Stimulated activated naive CD8-positive, alpha-beta T cell treated with anti-CD3 and anti-CD28 coated beads, Interleukin-15, Interleukin-2, amounts not matched to agents 100 U/mL and 50 U/mL, for 24 hours (primary cell): ENCODE measurements at regions not wholly inside any gene's neighbourhood (a gene's known extent, or its start where the extent isn't known, plus 50 kb on each side); places are given as distances from the start of the nearest gene placed in this dataset.
"Not testable (repeated sequence)": the region's sequence is repeated elsewhere in the genome, so short reads cannot be mapped to it uniquely, and the experiment has no call there.

Source experiments
- ATAC-seq: fragments of 150-1000 bp; cut with Tn5 transposase; one replicate; pipeline ENCODE4 v1.10.0; 2021
- DNase-seq: peaks from one replicate; pipeline ENCODE4 v3.0.0; 2021

DNA sequence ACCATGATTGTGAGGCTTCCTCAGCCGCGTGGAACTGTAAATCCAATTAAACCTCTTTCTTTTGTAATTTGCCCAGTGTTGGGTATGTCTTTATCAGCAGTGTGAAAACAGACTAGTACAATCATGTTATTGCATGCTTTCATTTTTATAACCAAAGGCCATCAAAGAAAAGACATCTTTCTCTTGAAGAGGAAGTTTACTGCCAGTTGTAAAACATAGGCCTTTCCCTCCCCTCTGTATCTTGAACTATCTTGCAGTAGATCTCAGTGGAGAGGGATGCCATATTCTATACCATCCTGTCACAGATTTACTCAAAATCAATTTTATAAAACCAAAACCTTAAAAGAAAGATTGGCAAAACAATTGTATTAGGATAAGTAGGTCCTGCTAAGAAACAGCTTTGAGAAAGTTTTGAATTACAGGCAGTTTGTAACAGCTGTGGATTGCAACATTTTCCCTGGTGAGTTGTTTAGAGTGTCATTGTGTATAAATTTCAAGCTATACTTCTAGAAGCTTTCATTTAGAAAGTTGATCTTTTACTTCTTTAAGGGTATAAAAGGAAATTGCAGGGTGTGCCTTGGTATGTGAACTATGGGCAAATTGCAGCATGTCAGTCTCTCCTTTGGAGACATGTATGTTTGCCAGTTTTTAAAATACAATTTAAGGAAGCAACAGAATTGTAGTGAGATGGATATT, 128.0 kb downstream of the ATP23 start:
- ATAC-seq = no peak
- DNase-seq = no peak

DNA sequence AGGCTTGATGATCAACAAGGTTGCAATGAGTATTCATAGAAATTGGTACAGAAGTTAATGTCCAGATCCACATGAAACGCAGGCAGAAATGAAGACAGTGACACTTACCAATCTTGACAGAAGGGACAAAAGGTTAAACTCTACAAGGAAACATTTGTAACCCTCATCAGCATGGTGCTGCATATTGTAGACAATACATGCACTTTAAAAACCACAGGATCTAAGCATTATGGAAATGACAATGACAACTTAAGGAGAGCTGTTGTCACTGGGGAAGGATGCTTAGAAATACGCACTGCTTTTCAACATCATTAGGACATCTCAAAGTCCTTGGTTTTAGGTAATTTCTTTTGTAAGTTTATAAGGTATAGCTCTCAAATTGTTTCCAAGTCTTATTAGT, 130.6 kb downstream of the ATP23 start:
- ATAC-seq (no peak), DNase-seq (no peak)

DNA sequence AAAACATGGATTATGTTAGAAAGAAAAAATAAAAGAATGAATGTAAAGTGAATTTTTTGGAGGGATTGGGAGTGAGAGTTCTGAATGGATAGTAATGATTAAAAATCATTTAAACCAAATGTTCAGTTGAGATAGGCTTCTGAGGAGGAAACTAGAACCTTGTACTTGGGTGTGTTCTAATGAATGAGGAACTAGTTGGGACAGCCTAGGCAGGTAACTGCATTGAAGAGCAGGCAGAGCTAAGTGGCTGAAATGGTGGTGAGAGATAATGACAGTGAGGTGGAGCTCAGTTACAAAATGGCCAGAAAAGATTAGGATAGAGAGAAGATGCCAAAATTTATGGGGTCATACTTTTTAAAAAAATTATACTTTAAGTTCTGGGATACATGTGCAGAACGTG, 132.9 kb downstream of the ATP23 start:
- no peak for DNase-seq
- no peak for ATAC-seq

DNA sequence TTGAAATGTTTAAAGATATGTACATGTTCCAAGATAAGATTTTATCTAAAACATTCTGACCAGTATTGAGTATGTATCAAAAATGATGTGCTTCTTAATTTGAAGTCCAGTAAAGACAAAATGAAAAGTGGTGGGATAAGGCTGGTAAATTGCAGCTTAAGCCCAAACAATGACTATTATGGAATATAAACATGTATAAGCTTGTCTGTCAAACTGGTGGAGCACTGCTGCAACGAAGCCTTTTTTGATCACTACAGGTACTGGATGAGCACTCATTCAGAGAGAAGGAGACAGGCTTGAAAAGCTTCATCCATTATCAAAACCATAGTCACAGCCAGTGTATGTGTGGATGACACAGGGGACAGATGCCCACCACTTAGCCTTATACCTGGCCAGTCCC, 138.4 kb downstream of the ATP23 start:
- ATAC-seq = no peak
- no peak for DNase-seq

DNA sequence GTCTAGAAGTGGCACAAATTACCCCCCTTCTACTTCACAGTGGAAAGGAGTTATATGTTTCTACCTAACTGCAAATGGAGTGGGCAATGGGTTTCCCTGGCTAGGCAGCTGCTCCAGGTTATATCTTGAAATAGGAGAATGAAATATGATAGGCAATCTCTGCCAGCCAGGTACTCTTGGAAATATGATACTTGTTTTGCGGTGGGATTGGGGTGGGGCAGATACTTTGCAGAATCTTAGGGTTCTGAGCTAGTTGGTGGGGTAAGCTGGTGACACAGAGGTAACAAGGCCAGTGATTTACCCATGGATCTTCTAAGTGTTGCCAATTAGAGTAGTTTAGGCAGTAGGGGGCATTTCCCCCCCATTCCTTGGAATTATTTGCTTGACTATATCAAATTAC, 140.1 kb downstream of the ATP23 start:
- ATAC-seq (no peak), DNase-seq (no peak)

DNA sequence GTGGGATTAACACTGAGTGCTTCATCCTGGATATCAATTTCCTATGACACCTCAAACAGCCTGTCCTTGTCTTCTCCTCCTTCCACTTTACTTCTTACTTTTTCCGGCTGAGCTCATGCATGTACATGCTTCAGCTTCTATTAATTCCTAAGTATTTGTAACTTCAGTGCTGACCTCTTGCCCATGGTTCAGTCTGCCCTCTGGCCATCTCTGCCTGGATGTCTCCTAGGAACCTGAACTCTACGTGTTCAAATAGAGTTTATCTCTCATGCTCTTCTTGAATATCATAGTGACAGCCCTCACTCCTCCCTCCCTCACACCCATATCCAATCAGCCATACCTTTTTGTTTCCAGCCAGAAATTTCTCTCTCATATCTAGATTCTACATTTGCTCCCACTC, 141.6 kb downstream of the ATP23 start:
- DNase-seq = no peak
- ATAC-seq = no peak

DNA sequence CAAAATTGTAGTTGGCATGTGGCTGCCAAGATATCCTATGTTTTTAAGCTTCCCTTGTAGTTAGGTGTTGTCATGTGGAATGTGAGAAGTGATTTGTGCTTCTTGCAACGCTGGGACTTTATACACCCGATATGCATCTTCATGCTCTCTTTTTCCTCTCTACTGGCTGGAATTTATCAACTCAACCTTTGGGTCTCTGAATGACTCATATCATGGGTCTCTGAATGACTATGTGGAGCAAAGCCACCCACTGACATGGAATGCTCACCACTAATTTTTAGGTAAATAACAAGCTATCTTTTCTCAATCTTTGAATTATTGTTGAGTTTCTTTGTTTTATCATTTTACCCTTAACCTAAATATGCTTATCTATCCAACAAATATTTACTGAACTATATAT, 144.6 kb downstream of the ATP23 start:
- ATAC-seq (no peak), DNase-seq (no peak)

DNA sequence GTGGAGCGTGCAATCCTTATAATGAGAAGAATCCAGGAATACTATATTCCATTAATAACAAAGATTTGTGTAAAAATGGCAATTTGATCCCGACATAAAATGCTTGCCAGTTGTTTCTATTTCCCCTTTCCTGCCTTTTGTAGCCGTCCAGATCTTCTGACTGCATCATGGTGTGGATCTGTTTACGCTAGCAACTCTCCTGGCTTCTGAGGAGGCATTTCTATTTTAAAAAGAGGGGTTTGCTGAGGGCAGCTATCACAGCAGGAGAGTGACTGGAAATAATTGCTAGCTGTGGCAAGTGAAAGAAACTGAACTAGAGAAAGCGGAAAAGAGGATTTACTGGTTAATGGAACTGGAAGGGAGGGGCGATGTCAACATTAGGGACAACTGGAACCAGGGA, 145.6 kb downstream of the ATP23 start:
- ATAC-seq (no peak), DNase-seq (no peak)

DNA sequence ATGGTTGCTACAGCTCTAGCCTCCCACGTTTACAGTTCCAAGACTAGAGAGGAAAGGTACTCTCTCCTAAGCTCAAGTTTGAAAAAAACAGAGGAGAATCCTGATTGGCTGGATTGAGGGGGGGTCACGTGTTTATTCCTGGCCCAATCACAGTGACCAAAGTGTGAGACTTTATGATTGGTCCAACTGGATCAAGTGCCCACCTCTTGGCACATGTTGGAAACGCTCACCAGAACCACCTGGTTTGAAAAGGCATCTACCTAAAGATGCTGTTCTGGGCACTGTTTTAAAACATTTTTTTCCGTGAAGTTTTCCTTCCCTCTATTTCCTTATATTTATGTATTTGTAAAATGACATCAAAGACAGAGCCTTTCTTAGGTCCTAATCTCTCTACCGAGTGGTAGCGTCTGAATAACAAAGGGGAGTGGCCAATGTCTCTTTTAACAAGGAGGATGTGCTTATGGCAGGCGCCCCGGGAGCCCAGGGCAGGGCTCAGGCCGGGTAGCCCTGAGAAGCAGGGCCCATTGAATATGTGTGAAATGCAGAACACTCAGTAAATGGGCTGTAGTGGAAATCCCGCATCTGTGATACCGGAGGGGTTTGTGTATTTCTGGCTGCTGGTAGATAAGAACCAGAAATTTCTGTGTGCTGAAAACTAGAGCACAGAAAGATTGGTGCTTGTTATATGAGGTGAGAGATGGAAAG, 146.2 kb downstream of the ATP23 start:
- no peak for ATAC-seq

DNA sequence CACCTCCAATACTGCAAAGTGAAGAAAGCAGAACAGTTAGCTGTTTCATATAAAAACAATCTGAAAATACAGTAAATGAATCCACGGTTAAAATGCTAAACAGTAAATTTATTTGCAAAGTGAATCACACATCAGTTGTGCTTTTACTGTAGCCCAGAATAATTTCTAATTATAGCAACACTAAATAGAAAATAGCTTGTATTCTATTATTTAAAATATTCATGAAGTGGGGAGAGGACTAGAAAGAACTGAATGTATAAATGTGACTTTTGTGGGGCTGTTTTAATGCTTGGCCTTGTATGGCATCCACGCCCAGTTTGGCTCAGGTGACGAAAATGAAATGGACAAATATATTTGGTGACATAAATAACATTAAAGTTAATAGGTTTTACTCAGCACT, 148.2 kb downstream of the ATP23 start:
- DNase-seq (no peak), ATAC-seq (no peak)

More for the DNA sequence above, 146.2 kb downstream of the ATP23 start:
- no peak for DNase-seq

DNA sequence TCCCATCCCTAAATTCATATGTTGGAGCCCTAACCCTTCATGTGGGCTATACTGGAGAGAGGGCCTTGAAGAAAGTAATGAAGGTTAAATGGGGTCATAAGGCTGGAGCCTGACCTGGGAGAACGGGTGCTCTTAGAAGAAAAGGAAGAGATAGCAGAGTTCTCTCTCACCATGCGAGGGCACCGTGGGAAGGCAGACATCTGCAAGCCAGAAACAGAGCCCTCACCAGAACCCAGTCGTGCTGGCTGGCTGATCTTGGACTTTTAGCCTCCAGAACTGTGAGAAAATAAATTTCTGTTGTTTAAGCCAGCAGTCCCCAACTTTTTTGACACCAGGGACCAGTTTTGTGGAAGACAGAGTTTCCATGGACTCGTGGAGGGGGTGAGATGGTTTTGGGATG, 149.3 kb downstream of the ATP23 start:
- DNase-seq (no peak), ATAC-seq (no peak)

DNA sequence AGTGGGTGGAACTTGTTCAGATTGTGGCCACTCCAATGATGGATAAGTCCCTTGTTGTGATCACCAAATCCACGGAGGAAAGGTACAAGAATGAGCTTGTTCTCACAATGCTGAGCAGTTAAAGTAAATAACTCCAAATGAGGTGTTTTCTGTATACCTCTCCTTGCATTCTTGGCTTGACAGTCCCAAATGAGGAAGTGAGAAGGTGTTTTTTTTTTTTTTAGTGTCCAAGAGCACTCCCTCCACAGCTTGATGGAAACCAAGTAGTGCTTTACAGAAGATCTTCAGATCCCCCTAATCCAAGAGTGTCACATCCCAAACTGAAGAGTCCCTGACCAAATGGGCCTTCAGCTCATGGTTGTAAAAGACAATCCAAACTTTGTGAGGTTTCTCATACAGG, 153.6 kb downstream of the ATP23 start:
- DNase-seq (no peak), ATAC-seq (no peak)

DNA sequence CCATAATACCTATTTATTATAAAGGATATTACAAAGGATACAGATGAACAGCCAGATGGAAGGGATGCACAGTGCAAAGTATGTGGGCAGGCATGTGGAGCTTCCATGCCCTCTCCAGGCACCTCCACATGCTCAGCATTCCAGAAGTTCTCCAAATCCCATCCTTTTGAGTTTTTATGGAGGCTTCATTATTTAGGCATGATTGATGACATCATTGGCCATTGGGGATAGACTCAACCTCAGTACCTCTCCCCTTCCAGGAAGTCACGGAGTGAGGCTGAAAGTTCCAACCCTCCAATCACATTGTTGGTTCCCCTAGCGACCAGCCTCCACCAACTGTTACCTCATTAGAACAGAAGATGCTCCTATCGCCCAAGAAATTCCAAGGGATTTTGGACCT, 156.4 kb downstream of the ATP23 start:
- ATAC-seq (no peak), DNase-seq (no peak)

DNA sequence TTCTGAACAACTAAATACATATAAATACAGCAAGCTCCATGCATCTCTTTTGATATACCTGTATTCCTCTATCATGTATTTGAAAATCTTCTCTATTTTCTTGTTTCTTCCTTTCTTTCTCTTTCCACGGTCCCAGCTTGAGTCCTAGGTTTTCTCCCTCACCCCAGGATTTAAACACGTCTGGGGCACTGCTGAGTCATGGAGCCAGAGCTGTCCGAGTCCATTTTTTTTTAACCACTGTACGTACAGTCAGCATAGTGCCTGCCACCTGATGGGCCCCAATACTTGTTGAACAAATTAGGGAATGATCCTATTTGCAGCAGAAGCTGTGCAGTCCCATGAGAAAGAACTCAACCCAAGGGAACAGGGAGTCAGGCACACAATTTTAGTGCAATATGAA, 158.1 kb downstream of the ATP23 start:
- ATAC-seq (no peak), DNase-seq (no peak)

DNA sequence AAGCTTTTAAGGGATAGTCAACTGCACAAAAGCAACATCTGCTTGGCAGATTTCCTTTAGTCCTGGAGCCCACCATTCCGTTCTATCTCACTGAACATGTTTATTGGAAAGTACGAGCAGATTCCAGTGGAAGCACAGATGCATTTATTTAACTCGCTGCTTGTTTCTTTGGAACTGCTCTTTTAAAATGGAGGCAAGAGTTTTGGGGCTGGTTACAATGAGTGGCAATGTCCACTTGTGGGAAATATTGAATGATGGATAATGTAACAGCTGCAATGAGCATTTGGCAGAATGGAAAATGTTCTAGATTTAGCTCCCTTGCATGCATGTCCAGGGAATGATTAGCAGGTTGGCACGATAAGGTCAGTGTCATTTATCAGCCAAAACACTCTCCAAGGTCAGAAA, 163.0 kb downstream of the ATP23 start:
- ATAC-seq (no peak), DNase-seq (no peak)

DNA sequence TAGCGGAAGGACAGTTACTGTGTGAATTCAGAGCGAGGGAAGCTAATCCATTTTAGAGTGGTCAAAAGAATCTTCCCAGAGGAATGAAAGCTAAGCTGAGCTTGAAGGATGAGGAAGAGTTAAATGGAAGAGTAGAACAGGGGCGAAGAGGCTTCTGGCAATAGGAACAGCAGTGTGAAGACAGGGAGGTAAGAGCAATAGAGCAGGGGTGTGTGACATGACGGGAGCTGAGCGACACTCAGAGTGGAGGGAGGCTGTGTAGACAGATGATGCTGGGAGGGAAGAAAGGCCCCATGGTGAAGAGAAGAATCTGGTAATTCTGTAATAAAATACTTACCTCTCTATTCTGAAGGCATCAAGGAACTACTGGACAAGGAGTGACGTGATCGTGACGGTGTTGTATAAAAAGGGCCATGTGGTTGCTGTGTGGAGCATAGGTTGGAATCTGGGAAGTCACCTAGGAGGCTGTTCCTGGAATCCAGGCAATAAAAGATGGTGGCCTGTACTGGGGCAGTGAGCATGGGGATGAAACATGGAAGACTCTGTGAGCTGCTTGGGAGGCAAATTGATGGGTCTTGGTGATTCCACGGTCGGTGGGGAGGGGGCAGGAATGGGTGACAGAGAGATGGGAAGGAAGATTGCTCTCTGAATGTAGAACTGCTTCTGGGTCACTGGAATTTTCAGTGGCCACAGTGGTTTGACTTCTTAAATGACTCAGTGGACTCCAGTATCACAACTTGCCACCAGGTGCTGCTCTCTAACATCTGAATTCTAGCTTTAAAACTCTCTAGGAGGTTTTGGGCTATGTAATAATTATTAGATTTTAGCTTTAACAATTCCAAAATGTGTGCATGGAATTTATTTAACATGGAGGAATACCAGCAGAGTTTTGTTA, 164.1 kb downstream of the ATP23 start:
- no peak for DNase-seq
- no peak for ATAC-seq

DNA sequence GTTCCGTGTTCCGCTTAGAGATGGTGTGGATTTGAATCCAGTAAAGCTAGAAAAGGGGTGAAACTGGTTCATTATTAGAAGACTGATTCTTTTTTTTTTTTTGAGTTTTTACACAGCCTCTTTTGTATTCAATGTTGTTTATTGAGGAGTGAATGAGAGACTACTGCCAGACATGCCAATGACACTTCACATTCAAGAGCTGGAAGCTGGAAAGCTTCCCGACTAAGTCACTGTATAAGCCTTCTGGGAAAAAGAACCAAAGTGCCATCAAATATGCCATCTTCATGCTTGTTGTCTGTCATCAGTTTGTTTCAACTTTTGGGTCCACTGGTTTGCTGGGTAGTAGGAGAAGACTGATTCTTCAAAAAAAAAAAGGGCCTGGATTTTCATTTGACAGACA, 164.8 kb downstream of the ATP23 start:
- DNase-seq = no peak
- ATAC-seq = no peak

DNA sequence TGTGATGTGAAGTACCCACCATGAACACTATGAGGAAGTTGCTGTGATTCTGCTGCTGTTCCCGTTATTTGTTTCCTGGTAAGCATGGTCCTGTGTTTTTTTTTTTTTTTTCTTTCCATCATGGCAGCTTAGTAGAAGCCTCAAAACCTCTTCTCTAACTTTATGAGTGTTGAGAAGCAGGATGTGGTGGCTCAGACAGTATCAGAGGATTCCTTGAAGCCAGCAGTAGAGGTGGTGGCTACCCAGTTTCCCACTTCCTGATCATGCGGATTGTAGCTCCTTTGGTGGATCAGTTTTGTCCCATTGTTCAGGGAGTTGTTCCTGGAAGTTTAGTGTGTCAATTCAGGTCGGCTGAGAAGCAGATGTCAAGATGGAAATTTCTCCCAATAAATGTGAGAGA, 175.8 kb downstream of the ATP23 start:
- no peak for DNase-seq
- no peak for ATAC-seq

DNA sequence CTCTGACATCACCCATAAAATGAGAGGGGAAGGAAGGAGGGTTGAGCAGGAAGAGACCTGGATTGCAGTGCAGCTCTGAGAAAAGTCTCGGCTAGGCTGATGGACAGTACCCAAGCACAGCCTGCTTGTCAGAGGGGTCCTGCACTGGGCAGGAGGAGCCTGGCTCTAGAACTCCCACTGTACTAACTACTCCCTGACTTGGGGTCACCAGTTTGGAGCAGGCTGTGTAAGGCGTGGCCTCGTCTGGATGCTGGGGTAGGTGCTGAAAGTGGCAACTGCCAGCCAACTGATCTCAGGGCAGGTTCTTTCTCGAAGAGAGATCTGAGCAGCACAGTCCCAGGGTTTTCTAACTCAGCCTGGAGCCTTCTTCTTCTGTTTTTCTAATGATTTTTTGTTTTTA, 176.3 kb downstream of the ATP23 start:
- DNase-seq (no peak), ATAC-seq (no peak)

DNA sequence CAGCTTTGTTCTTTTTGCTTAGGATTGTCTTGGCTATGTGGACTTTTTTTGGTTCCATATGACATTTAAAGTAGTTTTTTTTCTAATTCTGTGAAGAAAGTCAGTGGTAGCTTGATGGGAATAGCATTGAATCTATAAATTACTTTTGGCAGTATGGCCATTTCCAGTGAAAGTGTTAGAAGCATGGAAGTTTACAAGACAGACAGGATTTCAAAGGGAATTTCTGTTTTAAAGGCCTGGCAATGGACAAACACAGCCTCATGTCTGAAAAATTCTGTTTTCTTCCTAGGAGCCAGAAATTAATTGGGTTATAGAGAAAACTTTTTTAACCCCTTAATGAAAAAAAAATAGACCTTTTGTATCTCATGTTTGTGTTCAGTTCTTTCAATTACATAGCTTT, 184.4 kb downstream of the ATP23 start:
- not testable (repeated sequence) for DNase-seq, ATAC-seq

DNA sequence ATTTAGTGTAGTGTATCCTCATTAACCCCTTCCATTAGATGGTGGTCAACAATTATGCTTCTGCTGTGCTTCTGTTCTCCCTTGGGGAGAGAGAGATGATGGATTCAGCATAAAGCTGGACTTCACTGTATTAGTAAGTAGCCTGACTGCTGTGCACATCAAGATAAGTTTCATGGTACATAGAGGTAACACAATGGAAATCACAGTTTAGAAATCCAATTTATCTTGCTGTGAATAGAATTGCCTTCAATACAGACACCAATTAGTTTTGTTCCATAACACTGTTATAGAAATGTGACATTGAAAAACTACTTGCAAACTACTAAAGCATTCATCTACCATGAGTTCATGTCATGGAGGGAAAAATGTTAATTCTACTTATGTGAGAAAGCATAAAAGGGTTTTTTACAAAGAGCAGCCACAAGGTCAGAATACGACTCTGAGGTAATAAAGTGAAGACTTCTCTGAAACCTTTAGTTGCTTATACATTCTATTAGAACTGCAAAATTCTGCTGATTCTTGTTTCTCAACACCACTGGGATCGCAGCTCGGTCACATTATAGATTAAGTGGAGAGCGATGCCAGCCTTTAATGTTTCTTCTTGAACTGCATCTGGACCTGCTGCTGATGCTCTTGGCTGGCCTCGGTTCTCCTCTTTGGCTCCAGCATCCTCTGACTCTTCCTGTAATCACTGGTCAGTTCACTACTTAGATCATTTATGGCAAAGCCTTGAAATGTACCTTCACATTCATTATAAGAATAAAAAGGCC, 190.8 kb downstream of the ATP23 start:
- ATAC-seq (peak; percentile 14), DNase-seq (no peak)

DNA sequence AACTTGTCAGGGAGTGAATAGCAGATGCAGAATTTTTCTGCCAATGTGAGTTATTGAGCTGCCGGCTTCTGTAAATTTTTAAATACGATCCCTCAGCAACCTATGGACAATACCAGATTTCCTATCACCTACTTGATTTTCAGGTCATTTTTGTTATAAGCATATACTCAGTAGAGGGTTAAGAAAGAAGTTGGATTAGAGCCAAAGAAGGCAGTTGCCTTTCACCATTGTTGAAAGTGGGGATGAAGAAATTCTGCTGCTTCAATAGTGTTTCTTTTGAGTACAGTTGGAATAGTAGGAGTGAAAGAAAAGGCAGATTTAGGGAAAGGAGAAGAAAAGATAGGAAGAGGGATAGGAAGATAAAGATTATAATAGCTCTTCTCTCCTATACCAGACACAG, 197.1 kb downstream of the ATP23 start:
- ATAC-seq (no peak), DNase-seq (no peak)
